ENCODE measurements at regions not wholly inside any gene's neighbourhood (a gene's known extent, or its start where the extent isn't known, plus 50 kb on each side); places are given as distances from the start of the nearest gene placed in this dataset.

GRCh38 chr13:36550177-36550576, 117.9 kb downstream of the CCNA1 start:
- DNase-seq (ENCODE audit: low read depth, low spot score): no peak
- H3K27ac ChIP-seq: no peak overlapping the region

DNA sequence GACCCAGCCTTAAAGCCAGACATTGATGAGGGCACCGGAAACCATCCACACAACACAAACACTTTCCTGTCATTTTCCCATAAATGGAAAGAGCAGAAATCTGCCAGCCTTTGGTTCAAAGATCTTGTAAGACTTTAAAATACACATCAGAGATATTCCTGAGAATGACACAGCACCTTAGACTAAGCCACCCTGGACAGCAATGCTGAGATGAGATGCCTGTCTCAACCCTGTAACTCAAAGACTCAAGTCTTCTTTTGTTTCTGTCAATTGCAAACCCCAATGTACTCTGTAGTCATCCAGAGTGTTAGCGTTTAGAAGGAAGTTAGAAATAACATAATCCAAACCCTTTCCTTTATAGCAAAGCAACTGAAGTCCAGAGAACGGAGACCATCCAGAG, 119.2 kb downstream of the CCNA1 start:
- DNase-seq (ENCODE audit: low read depth, low spot score): no peak
- no peak overlapping the region for H3K27ac ChIP-seq

- no peak for DNase-seq (ENCODE audit: low read depth, low spot score)
- H3K27ac ChIP-seq: no peak overlapping the region
Measured at GRCh38 chr13:36552334-36552733, 120.0 kb downstream of the CCNA1 start.

DNA sequence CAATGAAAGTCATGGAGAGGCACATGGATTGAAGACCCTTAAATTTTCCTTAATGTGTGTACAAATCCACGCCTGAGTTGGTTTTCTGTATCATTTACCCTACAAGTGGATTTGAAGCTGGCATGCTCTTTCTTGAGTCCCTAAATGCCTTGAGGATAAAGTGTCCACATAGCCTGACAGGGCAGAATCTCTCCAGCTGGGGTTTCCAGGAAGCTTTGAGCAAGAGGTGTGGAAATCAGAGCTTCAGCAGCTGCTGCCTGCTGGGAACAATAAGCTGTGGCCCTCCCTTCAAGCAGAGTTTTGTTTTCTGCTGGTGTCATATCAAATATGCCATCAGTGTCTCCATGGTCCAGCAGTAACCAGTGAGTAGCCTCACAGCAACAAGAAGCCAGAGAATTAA, 120.3 kb upstream of the SERTM1 start:
- no peak for DNase-seq (ENCODE audit: low read depth, low spot score)

DNA sequence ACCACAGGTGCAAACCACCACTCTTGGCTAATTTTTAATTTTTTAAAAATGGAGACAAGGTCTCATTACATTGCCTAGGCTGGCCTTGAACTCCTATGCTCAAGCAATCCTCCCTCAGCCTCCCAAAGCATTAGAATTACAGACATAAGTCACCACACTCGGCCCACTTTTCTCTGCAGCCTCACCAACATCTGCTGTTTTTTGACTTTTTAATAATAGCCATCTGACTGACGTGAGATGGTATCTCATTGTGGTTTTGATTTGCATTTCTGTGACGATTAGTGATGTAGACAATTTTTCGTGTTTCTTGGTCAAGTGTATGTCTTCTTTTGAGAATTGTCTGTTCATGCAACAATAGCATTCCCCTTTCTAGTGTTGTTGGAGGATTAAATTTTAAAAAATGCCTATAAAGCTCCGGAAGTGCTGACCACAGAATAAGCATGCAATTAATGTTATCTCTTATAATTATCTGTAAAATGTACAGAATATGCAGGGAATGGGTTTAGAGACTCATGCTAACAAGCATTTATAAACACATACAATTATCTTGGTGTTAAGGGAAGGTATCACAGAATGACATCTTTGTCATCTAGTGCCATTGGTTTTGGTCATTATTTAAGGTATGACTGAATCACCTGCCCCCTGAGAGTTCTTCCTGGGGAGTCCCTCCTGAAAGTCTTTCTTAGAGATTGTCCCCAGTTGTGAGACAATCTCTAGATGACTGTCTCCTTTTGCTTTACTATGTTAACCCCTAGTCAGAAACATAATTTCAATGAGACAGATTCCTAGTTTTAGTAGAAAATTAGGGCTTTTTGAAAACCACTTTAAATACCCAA, 118.5 kb upstream of the SERTM1 start:
- DNase-seq (ENCODE audit: low read depth, low spot score): no peak
- no peak overlapping the region for H3K27ac ChIP-seq

More for the DNA sequence above, 120.3 kb upstream of the SERTM1 start:
- H3K27ac ChIP-seq: no peak overlapping the region

DNA sequence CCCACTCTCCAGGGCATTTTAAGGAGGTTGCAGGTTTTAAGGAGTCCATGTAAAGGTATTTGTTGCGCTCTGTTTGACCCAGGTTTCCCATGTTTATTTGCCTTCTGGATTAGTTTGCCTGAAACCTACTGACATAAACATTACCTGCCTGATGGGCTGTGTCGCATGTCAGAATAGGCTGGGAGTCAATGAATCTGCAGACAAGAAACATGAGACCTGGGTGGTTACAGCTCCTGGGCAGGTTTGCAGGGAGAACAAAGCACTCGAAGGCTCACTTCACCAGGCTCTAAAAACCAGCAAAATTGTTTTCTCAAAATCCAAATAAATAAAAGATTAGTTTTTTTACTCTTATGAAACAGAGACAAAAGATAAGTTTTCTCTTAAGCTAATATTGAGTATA, 114.4 kb upstream of the SERTM1 start:
- H3K27ac ChIP-seq: no peak overlapping the region
- DNase-seq (ENCODE audit: low read depth, low spot score): no peak

DNA sequence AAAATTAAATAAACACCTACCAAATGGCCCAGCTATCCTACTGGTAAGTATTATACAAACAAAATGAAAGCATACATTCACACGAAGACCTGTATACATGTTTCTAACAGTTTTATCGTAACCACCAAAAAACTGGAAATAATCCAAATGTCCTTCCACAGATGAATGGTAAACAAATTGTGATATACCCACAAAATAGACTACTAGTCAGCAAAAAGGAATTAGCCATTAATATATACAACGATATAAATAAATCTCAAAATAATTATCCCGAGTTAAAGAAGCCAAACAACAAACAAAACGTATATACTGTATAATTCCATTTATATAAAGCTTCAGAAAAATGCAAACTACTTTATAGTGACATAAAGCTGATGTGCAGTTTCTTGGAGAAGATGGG, 106.3 kb upstream of the SERTM1 start:
- no peak overlapping the region for H3K27ac ChIP-seq
- DNase-seq (ENCODE audit: low read depth, low spot score): no peak

- no peak for DNase-seq (ENCODE audit: low read depth, low spot score)
- no peak overlapping the region for H3K27ac ChIP-seq
Measured at GRCh38 chr13:36570489-36570888, 103.3 kb upstream of the SERTM1 start.

DNA sequence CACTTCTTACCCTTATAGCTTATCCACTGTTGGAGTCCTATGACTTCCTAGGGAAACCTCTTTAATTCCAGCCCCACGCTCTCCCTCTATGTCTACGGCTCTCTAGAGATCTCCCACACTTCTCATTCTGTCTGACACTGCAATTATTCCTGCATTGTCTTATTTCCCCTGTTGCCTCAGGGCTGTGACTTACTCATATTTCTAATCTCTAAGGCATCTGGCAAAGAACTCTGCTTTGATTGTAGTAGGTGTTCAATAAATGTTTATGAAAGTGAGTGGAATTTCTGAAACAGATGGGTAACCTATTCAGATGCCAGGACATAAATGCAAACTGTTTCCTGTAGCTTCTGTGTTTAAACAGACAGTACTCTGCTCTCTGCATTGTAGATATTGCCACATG, 102.4 kb upstream of the SERTM1 start:
- DNase-seq (ENCODE audit: low read depth, low spot score): no peak
- H3K27ac ChIP-seq: no peak overlapping the region

DNA sequence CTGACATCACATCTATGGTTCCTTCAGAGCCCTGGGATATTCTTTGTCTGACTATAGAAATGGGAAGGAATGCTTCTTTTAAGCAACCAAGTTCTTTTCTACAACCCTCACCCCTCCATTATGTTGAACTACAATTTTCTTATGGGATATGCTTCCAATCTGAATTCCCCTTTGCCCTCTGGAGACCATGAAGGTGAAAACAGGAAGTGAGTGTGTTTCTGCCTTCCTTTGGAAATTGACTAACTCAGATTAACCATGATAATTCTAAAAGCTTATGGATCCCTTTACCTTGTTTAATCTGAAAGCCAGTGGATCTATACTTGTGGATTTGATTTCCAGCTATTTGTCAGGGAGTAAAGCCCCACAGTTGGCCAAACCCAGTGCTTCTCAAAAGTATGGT, 90.8 kb upstream of the SERTM1 start:
- no peak overlapping the region for H3K27ac ChIP-seq
- no peak for DNase-seq (ENCODE audit: low read depth, low spot score)

DNA sequence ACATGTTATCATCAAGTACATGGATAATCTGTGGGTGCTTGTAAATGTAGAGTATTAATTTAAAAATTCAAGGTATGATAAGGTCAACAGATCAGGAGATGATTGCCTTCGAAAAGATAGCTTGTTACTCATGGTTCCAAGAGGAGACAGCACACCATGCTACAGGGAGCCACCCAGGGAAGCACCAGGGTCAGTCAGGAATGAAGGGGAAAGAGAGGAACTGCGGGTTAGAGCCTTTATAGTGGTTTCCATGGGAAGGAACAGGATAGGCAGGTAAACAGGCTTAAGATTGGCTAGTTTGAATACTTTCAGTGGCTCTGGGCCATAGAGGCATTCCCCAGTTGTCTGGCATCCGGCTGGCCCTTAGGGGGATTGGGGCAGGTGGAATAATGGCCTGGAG, 74.2 kb upstream of the SERTM1 start:
- no peak overlapping the region for H3K27ac ChIP-seq
- no peak for DNase-seq (ENCODE audit: low read depth, low spot score)

DNA sequence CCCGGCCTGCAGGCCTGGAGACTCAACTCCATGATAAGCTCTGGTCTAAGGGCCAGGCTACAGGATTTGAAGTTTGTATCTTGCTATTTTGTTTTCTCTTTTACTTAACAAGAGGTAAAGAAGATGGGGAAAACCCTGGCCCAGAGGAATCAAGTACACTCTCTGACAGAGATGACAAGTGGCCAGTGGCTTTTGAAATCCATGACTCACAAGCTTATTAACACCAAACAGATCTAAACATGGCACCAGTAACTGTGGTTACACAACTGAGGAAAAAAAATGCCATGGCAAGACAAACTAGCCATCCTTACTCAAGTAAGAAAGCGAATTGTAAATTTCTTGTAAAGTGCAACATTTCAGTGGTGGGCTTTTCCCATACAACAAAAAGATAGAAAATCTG, 72.6 kb upstream of the SERTM1 start:
- peak; percentile 2 for DNase-seq (ENCODE audit: low read depth, low spot score)
- H3K27ac ChIP-seq: no peak overlapping the region

GRCh38 chr13:36606060-36606459, 67.8 kb upstream of the SERTM1 start:
- no peak overlapping the region for H3K27ac ChIP-seq
- no peak for DNase-seq (ENCODE audit: low read depth, low spot score)

- no peak for DNase-seq (ENCODE audit: low read depth, low spot score)
- H3K27ac ChIP-seq: no peak overlapping the region
Measured at GRCh38 chr13:36608474-36608873, 65.3 kb upstream of the SERTM1 start.

DNA sequence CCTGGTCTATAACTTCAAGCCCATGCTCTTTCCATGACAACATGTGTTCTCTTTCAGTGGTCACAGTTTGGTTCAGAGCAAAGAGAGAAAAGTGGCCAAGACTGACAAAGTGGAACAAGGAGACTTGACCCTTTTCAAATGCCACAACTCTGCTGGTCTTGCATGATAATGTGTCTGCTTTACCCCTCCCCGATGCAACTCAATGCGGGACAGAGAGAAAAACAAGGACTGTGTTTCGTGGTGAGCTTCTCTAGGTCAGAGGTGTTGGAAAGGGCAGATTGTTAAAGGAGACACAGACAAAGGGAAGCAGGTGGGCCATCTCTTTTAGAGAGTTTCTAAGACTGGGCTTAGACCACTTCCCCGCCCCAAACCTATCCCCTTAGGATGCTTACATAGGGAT, 61.6 kb upstream of the SERTM1 start:
- no peak overlapping the region for H3K27ac ChIP-seq
- DNase-seq (ENCODE audit: low read depth, low spot score): no peak

GRCh38 chr13:36616706-36617105, 57.1 kb upstream of the SERTM1 start:
- no peak for DNase-seq (ENCODE audit: low read depth, low spot score)
- H3K27ac ChIP-seq: no peak overlapping the region

DNA sequence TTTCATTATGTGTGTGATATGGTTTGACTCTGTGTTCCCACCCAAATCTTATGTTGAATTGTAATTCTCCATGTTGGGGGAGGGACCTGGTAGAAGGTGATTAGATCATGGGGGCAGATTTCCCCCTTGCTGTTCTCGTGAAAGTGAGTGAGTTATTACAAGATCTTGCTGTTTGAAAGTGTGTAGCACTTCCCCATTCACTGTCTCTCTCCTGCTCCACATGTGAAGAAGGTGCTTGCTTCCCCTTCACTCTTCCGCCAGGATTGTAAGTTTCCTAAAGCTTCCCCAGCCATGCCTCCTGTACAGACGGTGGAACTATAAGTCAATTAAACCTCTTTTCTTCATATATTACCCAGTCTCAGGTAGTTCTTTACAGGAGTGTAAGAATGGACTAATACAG, 54.3 kb upstream of the SERTM1 start:
- no peak overlapping the region for H3K27ac ChIP-seq
- no peak for DNase-seq (ENCODE audit: low read depth, low spot score)
